ENCODE measurements at regions not wholly inside any gene's neighbourhood (a gene's known extent, or its start where the extent isn't known, plus 50 kb on each side); places are given as distances from the start of the nearest gene placed in this dataset.
"Not testable (repeated sequence)": the region's sequence is repeated elsewhere in the genome, so short reads cannot be mapped to it uniquely, and the experiment has no call there.

DNA sequence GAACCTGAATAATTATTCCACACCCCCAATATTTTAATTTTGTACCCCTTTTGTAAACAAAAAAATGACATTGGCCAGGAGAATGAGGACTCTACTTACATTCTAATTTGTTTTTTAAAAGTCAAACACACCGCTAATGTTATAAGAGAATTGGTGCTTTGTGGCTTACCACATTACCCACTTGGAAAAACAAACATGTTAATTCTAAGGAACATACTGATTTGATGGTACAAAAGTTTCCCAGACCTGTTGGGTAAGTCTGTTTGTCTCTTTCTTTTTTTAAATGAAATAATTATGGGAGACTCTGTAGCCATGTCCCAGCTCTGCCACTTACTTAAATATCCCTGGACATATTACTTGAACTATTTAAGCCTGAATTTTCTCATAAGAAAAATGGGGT, 352.5 kb upstream of the C2CD4B start:
- Mint-ChIP-seq H3K27me3 (ENCODE audit: low read depth) (peaks cover 23% of the 10 kb centered on the region), H3K4me3 (no peak overlapping the region), H3K4me1 (ENCODE audit: low read depth) (no peaks in the 10 kb centered on the region), H3K9me3 (no peaks in the 10 kb centered on the region), H3K27ac (no peak overlapping the region), H3K36me3 (ENCODE audit: low read depth) (no peaks in the 10 kb centered on the region)

DNA sequence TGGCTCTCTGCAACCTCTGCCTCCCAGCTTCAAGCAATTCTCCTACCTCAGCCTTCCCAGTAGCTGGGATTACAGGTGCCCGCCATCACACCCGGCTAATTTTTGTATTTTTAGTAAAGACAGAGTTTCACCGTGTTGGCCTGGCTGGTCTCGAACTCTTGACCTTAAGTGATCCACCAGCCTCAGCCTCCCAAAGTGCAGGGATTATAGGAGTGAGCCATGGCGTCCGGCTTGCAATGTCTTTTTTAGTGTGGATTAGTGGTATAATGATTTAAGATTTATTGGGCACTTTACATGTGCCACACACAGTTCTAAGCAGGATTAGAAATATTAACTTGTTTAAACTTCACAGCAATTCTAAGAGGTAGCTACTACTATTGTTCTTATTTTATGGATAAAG, 353.6 kb upstream of the C2CD4B start:
- not testable (repeated sequence) for H3K4me3 Mint-ChIP-seq; H3K4me1 Mint-ChIP-seq (ENCODE audit: low read depth); H3K36me3 Mint-ChIP-seq (ENCODE audit: low read depth); H3K27ac Mint-ChIP-seq; H3K9me3 Mint-ChIP-seq
- H3K27me3 Mint-ChIP-seq (ENCODE audit: low read depth): peaks cover 14% of the 10 kb centered on the region

DNA sequence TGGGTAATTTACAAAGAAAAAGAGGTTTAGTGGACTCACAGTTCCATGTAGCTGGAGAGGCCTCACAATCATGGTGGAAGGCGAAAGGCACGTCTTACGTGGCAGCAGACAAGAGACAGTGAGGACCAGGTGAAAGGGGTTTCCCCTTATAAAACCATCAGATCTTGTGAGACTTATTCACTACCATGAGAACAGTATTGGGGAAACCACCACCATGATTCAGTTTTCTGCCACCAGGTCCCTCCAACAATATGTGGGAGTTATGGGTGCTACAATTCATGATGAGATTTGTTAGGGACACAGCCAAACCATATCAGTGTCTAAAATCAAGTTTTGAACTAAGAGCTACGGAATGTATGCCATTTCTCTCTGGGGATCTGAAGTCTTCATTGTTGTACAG, 354.8 kb upstream of the C2CD4B start:
- H3K4me1 Mint-ChIP-seq (ENCODE audit: low read depth): no peaks in the 10 kb centered on the region
- no peaks in the 10 kb centered on the region for H3K9me3 Mint-ChIP-seq
- H3K4me3 Mint-ChIP-seq: no peak overlapping the region
- peaks cover 9% of the 10 kb centered on the region for H3K27me3 Mint-ChIP-seq (ENCODE audit: low read depth)
- no peak overlapping the region for H3K27ac Mint-ChIP-seq
- H3K36me3 Mint-ChIP-seq (ENCODE audit: low read depth): no peaks in the 10 kb centered on the region

DNA sequence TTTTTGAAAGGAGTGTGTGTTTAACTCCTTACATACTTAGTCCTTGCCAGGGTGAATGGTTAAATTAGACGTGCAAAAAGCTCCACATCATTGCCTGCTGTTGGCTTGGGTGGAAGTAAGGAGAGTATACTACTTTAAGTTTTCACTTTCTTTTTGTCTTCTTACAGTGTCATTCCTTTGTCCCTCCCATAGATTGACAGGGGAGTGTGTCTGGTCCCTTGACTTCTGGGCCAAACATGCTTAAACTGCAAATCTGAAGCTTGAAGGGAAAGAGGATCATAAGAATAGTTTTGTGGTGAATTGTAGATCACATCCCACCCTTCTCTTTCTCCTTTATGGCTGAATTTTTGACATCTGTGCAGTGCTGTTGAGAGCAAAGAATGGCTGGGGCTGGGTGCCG, 355.8 kb upstream of the C2CD4B start:
- Mint-ChIP-seq H3K9me3 (no peaks in the 10 kb centered on the region), H3K36me3 (ENCODE audit: low read depth) (no peaks in the 10 kb centered on the region), H3K27me3 (ENCODE audit: low read depth) (peaks cover 3% of the 10 kb centered on the region), H3K4me3 (no peak overlapping the region), H3K4me1 (ENCODE audit: low read depth) (no peaks in the 10 kb centered on the region), H3K27ac (no peak overlapping the region)

DNA sequence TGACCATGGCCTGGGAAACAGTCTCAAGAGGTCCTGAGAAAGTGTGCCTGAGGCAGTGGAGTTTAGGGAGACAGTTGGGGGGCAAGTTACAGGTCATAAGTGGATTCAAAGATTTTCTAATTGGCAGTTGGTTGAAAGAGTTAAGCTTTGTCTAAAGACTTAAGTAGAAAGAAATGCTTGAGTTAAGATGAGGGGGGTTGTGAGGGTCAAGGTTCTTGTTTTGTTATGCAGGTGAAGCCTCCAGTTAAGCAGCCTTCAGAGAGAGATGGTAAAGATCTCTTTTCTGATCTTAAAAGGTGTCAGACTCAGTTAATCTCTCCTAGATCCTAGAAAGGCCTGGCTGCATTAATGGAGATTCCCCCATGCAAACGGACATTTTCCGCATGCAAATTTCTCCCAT, 356.3 kb upstream of the C2CD4B start:
- Mint-ChIP-seq H3K27ac (no peak overlapping the region), H3K27me3 (ENCODE audit: low read depth) (peaks cover 3% of the 10 kb centered on the region), H3K4me3 (no peak overlapping the region), H3K4me1 (ENCODE audit: low read depth) (no peaks in the 10 kb centered on the region), H3K36me3 (ENCODE audit: low read depth) (no peaks in the 10 kb centered on the region), H3K9me3 (no peaks in the 10 kb centered on the region)

DNA sequence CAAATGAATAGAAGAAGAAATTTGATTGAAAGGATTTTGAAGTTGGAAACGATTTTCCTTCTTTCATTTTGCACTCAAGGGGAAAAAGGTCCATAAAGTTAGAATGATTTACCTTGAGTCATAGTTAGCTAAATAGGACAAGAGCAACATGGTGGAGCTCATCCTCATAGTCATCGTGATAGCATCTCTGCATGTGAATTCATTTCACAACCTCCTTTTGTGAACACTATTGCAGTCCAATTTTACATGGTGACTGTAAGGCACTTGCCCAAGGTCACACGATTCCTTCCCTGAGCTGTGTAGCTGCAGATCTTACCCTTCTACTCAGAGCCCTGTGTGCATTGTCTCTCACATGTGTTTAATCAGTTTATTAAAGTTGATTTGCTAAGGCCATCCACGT, 359.8 kb upstream of the C2CD4B start:
- Mint-ChIP-seq H3K27me3 (ENCODE audit: low read depth) (no peaks in the 10 kb centered on the region), H3K4me3 (no peak overlapping the region), H3K4me1 (ENCODE audit: low read depth) (no peaks in the 10 kb centered on the region), H3K36me3 (ENCODE audit: low read depth) (no peaks in the 10 kb centered on the region), H3K9me3 (no peaks in the 10 kb centered on the region), H3K27ac (no peak overlapping the region)

DNA sequence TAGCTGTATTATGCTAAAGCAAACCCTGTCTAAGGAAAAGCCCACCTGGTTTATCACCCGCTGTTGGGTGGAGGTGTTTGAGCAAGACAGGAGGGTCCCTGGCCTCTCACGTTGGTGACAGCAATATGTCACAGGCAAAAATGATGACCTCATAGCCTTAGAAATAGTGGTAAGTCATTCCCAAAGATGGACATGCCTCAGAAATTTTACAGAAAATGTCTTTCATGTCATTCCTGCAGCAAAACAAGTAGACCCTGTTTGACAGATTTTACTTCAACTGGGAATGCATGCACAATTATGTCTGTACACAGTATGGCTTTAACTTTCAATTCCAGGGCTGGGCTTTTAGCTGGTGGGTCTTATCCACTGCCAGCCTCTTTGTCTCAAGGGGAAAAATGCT, 362.3 kb upstream of the C2CD4B start:
- no peaks in the 10 kb centered on the region for H3K27me3 Mint-ChIP-seq (ENCODE audit: low read depth)
- no peaks in the 10 kb centered on the region for H3K36me3 Mint-ChIP-seq (ENCODE audit: low read depth)
- H3K27ac Mint-ChIP-seq: no peak overlapping the region
- no peak overlapping the region for H3K4me3 Mint-ChIP-seq
- no peaks in the 10 kb centered on the region for H3K4me1 Mint-ChIP-seq (ENCODE audit: low read depth)
- no peaks in the 10 kb centered on the region for H3K9me3 Mint-ChIP-seq

DNA sequence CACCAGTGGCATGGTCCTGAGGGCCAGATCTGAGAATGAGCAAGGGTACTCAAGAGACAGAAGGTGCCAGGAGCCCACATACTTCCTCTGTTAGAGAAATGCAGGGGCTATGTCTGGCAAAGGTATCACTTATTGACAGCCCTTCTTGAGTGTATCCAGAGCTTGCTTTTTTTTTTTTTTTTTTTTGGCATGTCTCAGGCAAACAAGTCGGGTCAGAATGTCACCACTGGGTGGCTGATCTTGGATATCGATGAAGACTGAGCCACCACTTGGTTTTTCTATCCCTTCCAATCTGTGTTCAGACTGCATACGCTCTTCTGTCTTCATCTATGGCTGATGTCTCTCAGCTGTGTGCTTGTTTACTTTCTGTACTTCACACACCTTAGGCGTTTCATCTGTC, 363.4 kb upstream of the C2CD4B start:
- Mint-ChIP-seq H3K27me3 (ENCODE audit: low read depth) (no peaks in the 10 kb centered on the region), H3K36me3 (ENCODE audit: low read depth) (no peaks in the 10 kb centered on the region), H3K4me3 (no peak overlapping the region), H3K4me1 (ENCODE audit: low read depth) (no peaks in the 10 kb centered on the region), H3K9me3 (no peaks in the 10 kb centered on the region), H3K27ac (no peak overlapping the region)

DNA sequence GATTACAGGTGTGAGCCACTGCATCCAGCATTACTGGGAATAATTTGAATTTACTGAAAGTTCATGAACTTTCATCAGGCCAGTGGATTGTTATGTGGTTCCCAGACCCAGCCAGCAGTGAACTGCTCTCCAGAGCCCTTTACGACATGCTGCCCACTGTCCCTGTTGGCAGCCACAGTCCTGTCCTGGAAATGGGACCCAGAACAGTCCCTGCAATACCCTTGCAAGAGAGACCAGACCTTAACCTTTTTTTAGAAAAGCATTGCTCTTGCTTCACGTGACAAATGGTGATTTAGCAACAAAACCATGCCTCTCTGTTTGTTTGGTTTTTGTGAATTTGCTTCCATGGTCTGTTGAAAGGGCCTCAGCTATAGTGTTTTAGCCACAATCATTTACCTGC, 367.3 kb upstream of the C2CD4B start:
- Mint-ChIP-seq H3K27me3 (ENCODE audit: low read depth) (no peaks in the 10 kb centered on the region), H3K9me3 (no peaks in the 10 kb centered on the region), H3K27ac (no peak overlapping the region), H3K4me1 (ENCODE audit: low read depth) (no peaks in the 10 kb centered on the region), H3K4me3 (no peak overlapping the region), H3K36me3 (ENCODE audit: low read depth) (no peaks in the 10 kb centered on the region)

DNA sequence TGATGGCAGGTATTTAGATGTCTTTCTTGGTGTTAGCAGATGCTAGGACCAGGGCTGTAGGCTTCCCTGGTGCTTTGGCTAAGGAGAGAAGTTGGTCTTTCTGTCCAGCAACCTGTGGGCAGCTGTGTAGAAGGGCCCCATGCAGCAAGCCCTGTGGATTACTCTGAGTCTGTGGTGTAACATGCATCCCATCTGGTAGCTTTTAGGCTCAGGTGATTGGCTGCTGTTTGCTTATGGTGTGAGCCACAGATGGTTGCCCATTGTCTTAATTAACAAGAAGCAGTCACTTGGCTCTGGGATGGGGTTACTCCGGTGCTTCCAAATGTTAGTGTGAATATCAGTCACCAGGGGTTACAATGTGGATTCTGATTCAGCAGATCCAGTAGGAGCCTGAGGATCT, 368.6 kb upstream of the C2CD4B start:
- Mint-ChIP-seq H3K27ac (no peak overlapping the region), H3K36me3 (ENCODE audit: low read depth) (no peaks in the 10 kb centered on the region), H3K9me3 (no peaks in the 10 kb centered on the region), H3K4me3 (no peak overlapping the region), H3K27me3 (ENCODE audit: low read depth) (no peaks in the 10 kb centered on the region), H3K4me1 (ENCODE audit: low read depth) (no peaks in the 10 kb centered on the region)

DNA sequence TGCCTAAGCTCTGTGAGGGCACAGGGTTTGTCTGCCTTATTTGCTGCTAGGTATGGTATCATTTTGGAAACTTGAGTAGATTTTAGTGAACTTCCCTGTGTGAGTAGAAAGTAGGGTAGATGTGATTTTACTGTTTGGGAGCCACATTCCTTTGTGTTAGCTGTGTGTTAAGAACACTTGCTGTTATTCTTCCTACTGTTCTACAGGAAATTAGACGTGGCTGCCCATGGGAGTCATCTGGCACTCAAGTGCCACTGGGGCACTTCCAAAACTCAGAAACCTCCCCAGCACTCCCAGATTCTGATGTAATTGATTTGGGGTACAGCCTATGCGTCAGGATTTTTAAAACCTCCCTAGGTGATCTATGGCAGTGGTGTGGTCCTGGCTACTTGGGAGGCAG, 369.9 kb upstream of the C2CD4B start:
- H3K27ac Mint-ChIP-seq: no peak overlapping the region
- H3K4me1 Mint-ChIP-seq (ENCODE audit: low read depth): no peaks in the 10 kb centered on the region
- H3K9me3 Mint-ChIP-seq: no peaks in the 10 kb centered on the region
- H3K36me3 Mint-ChIP-seq (ENCODE audit: low read depth): no peaks in the 10 kb centered on the region
- no peaks in the 10 kb centered on the region for H3K27me3 Mint-ChIP-seq (ENCODE audit: low read depth)
- no peak overlapping the region for H3K4me3 Mint-ChIP-seq

DNA sequence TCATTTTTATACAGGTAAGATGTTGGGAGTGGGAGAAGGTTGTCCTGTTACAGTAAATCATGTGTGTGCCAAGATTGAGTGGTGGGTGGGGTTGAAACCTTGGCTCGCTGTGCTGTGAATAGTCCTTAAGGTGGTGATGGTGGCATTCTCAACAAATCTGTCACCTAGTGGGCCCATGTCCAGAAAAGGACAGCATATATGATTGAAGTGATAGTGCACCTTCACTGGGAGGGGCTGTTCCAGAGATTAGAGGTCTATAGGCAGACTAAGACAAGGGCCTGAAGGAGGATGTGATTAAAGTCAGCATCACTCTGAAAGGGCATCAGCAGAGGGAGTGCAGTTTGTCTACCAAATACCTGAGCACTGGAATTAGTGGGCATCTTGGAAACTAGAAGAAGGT, 374.2 kb upstream of the C2CD4B start:
- Mint-ChIP-seq H3K36me3 (ENCODE audit: low read depth) (no peaks in the 10 kb centered on the region), H3K4me1 (ENCODE audit: low read depth) (no peaks in the 10 kb centered on the region), H3K27ac (no peak overlapping the region), H3K4me3 (no peak overlapping the region), H3K27me3 (ENCODE audit: low read depth) (no peaks in the 10 kb centered on the region), H3K9me3 (no peaks in the 10 kb centered on the region)

DNA sequence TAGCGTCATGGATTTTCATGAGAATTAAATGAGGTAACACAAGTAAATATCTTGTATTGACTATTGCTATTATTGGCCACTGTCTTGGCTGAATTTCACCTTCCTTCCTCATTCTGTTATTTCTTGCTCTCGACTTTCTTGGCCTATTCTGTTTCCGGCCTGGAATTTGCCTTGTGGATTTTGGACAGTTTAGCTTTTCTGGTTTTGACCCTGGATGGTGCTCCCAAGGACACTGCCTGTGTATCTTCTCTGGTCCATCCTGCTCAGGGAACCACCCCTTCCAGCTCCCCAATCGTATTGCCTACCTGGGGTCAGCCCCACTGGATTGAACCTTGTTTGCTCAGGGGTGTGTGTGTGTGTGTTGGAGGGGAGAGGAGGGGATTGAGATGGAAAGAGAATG, 376.2 kb upstream of the C2CD4B start:
- Mint-ChIP-seq H3K27ac (no peak overlapping the region), H3K9me3 (no peaks in the 10 kb centered on the region), H3K4me3 (no peak overlapping the region), H3K4me1 (ENCODE audit: low read depth) (no peaks in the 10 kb centered on the region), H3K27me3 (ENCODE audit: low read depth) (no peaks in the 10 kb centered on the region), H3K36me3 (ENCODE audit: low read depth) (no peaks in the 10 kb centered on the region)

DNA sequence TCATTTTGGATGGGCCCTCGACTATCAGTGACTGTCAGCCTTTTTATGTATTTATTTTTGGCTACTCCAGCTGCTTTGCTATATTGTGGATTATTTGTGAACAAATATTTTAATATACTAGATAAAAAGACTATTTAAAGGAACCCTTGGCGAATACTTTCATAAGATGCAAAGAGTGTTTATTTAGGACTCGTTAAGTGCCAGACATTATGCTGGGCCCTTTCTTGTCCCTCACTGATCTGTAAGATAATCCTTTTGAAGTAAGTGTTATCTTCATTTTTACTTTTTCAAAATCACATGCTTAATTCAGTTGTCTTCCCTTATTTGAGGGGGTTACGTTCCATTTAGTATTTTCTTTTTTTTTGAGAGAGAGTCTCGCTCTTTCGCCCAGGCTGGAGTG, 376.8 kb upstream of the C2CD4B start:
- Mint-ChIP-seq H3K27ac (no peak overlapping the region), H3K4me1 (ENCODE audit: low read depth) (no peaks in the 10 kb centered on the region), H3K9me3 (no peaks in the 10 kb centered on the region), H3K36me3 (ENCODE audit: low read depth) (no peaks in the 10 kb centered on the region), H3K4me3 (no peak overlapping the region), H3K27me3 (ENCODE audit: low read depth) (no peaks in the 10 kb centered on the region)

DNA sequence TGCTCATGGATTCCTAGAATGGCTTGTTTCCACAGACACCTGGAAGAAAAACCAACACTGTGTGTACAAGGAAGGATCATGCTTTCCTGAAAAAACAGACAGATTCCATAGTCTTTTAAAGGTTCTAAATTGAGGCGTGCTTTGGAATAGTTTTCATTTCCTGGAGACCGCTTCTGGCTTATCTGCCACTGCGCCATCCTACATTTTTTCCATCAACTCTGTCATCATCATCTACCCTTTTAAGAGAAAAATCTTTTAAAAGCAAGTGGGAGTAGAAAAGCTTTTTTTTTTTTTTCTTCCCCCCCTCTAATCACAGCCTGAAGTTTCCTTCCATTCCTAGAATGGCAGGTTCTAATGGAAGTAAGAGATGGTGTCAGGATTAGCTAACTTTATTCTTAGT, 379.4 kb upstream of the C2CD4B start:
- Mint-ChIP-seq H3K9me3 (no peaks in the 10 kb centered on the region), H3K4me1 (ENCODE audit: low read depth) (no peaks in the 10 kb centered on the region), H3K36me3 (ENCODE audit: low read depth) (no peaks in the 10 kb centered on the region), H3K4me3 (no peak overlapping the region), H3K27ac (no peak overlapping the region), H3K27me3 (ENCODE audit: low read depth) (no peaks in the 10 kb centered on the region)

DNA sequence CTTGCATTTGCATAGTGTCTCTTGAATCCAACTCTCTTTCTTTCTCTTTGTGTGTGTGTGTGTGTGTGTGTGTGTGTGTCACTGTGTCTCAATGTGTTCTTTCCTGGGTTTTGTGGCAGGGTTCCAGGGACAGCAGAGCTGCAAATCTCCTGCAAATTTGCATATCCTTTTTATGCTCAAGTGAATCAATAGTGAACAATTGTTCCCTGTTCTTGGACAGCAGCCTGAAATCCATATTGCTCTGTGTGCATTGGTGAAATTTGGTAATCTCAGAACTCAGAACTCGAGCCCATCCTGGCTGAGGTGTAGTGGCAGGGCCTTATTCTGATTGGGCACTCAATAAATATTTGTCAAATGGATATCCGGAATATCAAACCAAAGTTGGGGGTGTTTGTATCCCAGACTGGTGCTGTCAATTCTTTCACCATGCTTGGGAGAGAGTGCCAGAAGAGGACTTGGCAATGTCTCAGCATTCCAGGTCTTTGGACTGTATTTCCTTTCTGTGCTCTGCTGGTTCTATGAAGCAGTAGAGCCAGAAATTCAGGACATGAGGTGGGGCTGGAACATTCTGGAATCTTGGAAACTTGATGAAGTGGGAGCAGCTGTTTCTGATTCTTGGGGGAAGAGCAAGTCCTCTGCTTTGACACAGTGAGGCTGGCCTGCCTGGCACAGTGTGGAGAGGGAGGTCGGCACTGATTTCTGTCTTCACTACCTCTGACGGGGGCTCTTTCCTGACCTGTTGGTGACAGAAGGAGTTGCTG, 380.6 kb upstream of the C2CD4B start:
- Mint-ChIP-seq H3K4me3 (no peak overlapping the region), H3K27me3 (ENCODE audit: low read depth) (no peaks in the 10 kb centered on the region), H3K4me1 (ENCODE audit: low read depth) (no peaks in the 10 kb centered on the region), H3K36me3 (ENCODE audit: low read depth) (no peaks in the 10 kb centered on the region), H3K27ac (no peak overlapping the region), H3K9me3 (no peaks in the 10 kb centered on the region)
